HG03175 (cell line): ENCODE measurements at regions not wholly inside any gene's neighbourhood (a gene's known extent, or its start where the extent isn't known, plus 50 kb on each side); places are given as distances from the start of the nearest gene placed in this dataset.
"Not testable (repeated sequence)": the region's sequence is repeated elsewhere in the genome, so short reads cannot be mapped to it uniquely, and the experiment has no call there.

Experiments used
- ATAC-seq: cut with Tn5 transposase; IDR thresholded peaks from one replicate; pipeline ENCODE4 v1.9.1; 2021; ENCODE audit warnings: mild to moderate bottlenecking, moderate library complexity; ENCODE audit not compliant: unreplicated experiment

DNA sequence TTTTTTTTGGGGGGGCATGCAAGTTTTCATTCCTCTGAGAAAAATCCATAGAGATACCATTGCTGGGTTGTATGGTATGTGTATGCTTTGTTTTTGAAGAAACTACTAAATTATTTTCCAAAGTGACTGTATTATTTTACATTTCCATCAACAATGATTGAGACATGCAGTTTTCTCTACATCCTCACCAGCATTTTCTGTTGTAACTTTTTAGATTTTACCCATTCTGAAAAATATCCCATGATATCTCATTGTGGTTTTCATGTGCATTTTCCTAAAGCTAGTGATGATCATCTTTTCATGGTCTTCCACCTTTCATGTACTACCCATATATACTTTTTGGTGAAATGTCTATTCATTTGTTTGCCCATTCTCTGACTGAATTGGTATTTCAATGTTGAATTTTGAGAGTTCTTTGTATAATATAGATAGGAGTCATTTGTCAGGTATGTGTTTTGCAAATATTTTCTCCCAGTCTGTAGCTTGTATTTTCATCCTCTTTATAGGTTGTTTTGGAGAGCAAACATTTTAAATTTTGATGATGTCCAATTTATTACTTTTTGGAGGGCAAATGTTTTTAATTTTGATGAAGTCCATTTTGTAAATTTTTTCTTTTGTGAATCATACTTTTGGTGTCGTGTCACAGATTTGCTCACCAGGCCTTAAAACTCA, 827.5 kb upstream of the CITED2 start:
- no peak for ATAC-seq

GRCh38 chr6:140193269-140193668, 818.8 kb upstream of the CITED2 start:
- ATAC-seq: no peak

- ATAC-seq: no peak
Observed at GRCh38 chr6:140192018-140192417, 817.6 kb upstream of the CITED2 start.

GRCh38 chr6:140189263-140189662, 814.8 kb upstream of the CITED2 start:
- not testable (repeated sequence) for ATAC-seq

- no peak for ATAC-seq
Observed at GRCh38 chr6:140185991-140186390, 811.5 kb upstream of the CITED2 start.

- no peak for ATAC-seq
Observed at GRCh38 chr6:140183881-140184280, 809.4 kb upstream of the CITED2 start.

DNA sequence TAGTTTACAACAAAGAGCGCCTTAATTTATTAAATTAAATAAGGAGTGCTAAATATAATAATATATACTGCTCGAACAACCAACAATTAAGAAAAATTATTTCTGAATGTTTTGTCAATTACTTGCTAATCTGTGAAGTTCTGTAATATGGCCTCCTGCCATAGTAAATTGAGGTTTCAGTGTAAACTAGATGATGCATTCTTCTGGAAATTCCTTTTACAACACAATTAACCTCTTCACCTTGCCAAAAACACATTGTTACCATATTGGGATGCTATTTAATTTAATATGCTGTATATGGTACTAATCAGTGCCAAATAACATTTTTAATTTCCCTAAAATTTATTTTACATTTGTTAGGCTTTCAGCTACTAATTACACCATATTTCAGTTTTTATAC, 808.4 kb upstream of the CITED2 start:
- no peak for ATAC-seq

DNA sequence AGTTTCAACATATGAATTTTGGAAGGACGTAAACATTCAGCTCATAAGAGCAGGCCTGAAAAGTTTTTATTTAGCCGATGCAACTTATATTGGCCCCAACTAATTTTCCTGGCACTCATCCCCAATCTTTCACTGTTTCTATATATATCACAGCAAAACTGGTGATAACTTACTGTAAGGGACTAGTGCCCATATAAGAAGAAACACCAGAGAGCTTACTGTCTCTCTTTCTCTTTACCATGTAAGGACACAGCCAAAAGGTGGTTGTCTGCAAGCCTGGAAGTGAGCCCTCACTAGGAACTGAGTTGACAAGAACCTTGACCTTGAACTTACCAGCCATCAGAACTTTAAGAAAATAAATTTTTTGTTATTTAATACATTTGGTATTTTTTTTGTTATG, 807.4 kb upstream of the CITED2 start:
- ATAC-seq: no peak

- ATAC-seq: no peak
Observed at GRCh38 chr6:140180306-140180705, 805.9 kb upstream of the CITED2 start.

- ATAC-seq: no peak
Observed at GRCh38 chr6:140178935-140179334, 804.5 kb upstream of the CITED2 start.

DNA sequence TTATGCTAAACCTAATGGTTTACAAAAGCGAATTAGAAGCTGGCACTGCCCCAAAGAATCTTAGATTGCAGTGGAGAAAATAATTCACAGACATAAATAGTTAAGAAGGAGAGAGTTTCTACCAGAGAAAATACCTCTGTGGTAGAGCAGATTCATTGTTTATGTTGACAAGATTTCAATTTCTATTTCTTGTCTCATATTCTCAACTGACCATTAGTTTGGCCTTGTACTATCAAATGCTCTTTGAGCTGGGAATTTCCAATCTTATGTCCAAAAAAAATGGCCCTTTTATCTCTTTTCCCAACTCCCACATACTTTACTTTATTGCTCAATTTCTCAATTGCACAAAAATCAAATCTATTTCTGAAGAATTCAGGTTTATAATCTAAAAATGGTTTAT, 804.1 kb upstream of the CITED2 start:
- ATAC-seq: no peak

DNA sequence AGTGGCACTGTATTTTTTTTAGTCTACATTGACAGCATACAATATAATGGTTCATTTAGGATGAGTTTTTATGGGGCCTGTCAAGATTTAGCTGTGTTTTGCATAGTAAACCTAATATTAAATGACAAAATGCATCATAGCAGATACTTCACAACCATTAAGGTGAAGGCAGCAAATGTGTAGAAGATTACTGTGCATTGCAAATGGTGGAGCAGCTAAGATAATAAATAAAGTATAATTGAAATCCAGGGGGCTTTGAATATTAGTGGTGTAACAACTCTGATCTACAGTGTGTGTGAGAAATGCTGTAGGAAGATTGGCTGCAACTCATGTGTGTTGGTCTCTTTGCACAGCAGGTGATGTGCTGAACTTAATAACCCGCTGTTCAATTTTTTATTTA, 801.9 kb upstream of the CITED2 start:
- ATAC-seq: no peak

DNA sequence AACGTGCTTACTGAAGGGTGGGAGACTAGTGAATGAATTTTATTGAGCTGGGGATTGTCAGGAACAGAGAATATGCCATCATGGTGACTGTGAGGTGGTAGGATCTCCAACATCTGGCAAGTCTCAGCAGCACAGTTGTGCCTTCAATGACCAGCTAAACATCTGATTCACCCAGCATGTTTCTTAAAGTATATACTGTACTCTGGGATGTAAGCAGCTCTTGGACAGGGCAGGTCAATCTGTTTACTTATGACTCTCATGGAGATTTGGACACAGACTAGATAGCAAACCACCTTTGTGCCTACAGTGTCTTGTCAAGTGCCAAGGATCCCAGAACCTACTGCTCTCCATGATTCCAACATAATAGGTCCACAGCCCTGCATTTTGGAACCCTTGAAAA, 801.0 kb upstream of the CITED2 start:
- no peak for ATAC-seq

GRCh38 chr6:140174524-140174923, 800.1 kb upstream of the CITED2 start:
- ATAC-seq: no peak

GRCh38 chr6:140168365-140168764, 793.9 kb upstream of the CITED2 start:
- no peak for ATAC-seq

- ATAC-seq: no peak
Observed at GRCh38 chr6:140160909-140161308, 786.5 kb upstream of the CITED2 start.

DNA sequence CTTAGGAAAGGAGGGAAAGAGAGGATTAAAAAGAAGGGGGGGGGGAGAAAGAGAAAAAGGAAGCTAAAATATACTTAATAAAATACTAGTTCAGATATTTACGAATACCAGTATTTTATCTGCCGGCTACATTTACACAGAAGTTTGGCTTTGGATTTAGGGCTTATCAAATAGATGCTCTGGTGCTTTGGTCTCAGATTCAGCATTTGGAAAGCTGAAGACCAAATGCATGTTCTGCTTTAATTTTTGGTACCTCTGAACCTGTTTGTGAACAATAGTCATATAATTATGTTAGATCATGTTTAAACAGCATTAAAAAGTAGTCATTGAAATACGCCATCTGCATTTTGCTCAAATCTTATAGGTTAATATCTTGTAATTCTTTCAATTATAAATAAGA, 786.0 kb upstream of the CITED2 start:
- ATAC-seq: no peak

GRCh38 chr6:140156131-140156530, 781.7 kb upstream of the CITED2 start:
- ATAC-seq: no peak

- ATAC-seq: no peak
Observed at GRCh38 chr6:140155451-140156126, 781.1 kb upstream of the CITED2 start.

DNA sequence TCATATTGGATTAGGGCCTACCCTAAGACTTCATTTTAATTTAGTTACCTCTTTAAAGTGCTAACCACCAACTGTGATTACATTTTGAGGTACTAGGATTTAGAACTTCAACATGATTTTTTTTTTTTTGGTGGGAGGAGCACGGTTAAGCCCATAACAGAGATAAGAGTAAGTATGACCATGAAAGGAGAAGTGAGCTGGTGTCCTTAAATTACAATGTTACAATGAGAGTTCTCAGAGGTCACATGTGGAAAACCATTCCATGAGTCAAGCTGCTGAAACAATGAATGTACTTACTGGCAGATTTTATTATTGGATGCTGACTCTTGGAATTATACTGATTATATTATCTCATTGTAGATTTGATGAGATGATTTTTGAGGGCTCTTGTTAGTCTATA, 779.3 kb upstream of the CITED2 start:
- no peak for ATAC-seq

- ATAC-seq: not testable (repeated sequence)
Observed at GRCh38 chr6:140147825-140148814, 773.7 kb upstream of the CITED2 start.

- no peak for ATAC-seq
Observed at GRCh38 chr6:140140891-140141290, 766.4 kb upstream of the CITED2 start.
